Liver (tissue), 3 donors: ENCODE measurements at regions not wholly inside any gene's neighbourhood (a gene's known extent, or its start where the extent isn't known, plus 50 kb on each side); places are given as distances from the start of the nearest gene placed in this dataset.

Source experiments
- FOXA1 ChIP-seq: IDR thresholded peaks from 2 replicates; pipeline ENCODE4 v1.6.1; 2016; ENCODE audit warnings: antibody characterized with exemption
- JUND ChIP-seq, 2 donors: IDR thresholded peaks; 2 replicates each; pipeline ENCODE4 v1.6.1; 2016; ENCODE audit warnings: antibody characterized with exemption in 2 of 2
- RAD21 ChIP-seq, 2 donors: IDR thresholded peaks; 2 replicates each; pipeline ENCODE4 v1.6.1; 2016; ENCODE audit warnings: antibody characterized with exemption in 2 of 2, mild to moderate bottlenecking in 2 of 2
- RXRA ChIP-seq, 2 donors: IDR thresholded peaks; 2 replicates each; pipeline ENCODE4 v1.6.1; 2017 to 2018; ENCODE audit warnings: antibody characterized with exemption in 2 of 2, mild to moderate bottlenecking in 1 of 2
- SP1 ChIP-seq: IDR thresholded peaks from 2 replicates; pipeline ENCODE4 v1.6.1; 2018; ENCODE audit warnings: antibody characterized with exemption, mild to moderate bottlenecking
- TAF1 ChIP-seq: conservative IDR thresholded peaks from 2 replicates; pipeline ENCODE4 v1.6.1; 2016; ENCODE audit warnings: antibody characterized with exemption, mild to moderate bottlenecking
- YY1 ChIP-seq: IDR thresholded peaks from 2 replicates; pipeline ENCODE4 v1.6.1; 2016; ENCODE audit warnings: antibody characterized with exemption, mild to moderate bottlenecking
- TF ChIP-seq, protein P1 (sequence below): IDR thresholded peaks from 2 replicates; pipeline ENCODE4 v1.6.1; 2016; ENCODE audit warnings: antibody characterized with exemption
- TF ChIP-seq, protein P2 (sequence below): fragments of 150-350 bp; IDR thresholded peaks from 2 replicates; pipeline ENCODE4 v1.5.1; 2017; ENCODE audit warnings: improper control_type of control experiment, low read depth, low read length; ENCODE audit not compliant: missing input control
- TF ChIP-seq, protein P3 (sequence below): IDR thresholded peaks from 2 replicates; pipeline ENCODE4 v1.6.1; 2016; ENCODE audit warnings: antibody characterized with exemption
- TF ChIP-seq, protein P4 (sequence below): IDR thresholded peaks from 2 replicates; pipeline ENCODE4 v1.6.1; 2016; ENCODE audit warnings: antibody characterized with exemption, mild to moderate bottlenecking
- donor health status: healthy.
- donor health status: healthy.

DNA sequence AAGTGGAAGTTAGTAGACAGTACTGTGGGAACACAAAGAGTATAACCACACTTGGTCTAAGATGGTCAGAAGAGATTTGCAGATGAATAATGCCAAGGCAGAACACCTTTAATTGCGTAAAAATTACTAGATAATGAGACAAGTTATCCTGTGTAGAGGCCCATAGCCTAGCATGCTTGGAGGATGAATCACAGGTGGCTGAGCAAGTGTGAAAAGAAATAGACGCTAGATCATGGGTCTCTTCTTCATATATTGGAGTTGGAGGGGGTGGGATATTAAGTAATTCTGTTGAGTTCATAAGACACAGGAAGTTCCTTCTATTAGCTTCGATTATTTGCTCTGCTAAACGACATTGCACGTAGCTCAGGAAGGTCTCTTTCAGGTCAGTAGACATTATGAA lies 454.3 kb upstream of the LMO3 start:
- TF ChIP-seq, protein P1, sequence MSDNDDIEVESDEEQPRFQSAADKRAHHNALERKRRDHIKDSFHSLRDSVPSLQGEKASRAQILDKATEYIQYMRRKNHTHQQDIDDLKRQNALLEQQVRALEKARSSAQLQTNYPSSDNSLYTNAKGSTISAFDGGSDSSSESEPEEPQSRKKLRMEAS = no peak
- no peak for TF ChIP-seq YY1
- TF ChIP-seq SP1 = no peak
- no peak for TF ChIP-seq JUND (IDR thresholded peaks at IDR 0.05)
- TF ChIP-seq, protein P2, sequence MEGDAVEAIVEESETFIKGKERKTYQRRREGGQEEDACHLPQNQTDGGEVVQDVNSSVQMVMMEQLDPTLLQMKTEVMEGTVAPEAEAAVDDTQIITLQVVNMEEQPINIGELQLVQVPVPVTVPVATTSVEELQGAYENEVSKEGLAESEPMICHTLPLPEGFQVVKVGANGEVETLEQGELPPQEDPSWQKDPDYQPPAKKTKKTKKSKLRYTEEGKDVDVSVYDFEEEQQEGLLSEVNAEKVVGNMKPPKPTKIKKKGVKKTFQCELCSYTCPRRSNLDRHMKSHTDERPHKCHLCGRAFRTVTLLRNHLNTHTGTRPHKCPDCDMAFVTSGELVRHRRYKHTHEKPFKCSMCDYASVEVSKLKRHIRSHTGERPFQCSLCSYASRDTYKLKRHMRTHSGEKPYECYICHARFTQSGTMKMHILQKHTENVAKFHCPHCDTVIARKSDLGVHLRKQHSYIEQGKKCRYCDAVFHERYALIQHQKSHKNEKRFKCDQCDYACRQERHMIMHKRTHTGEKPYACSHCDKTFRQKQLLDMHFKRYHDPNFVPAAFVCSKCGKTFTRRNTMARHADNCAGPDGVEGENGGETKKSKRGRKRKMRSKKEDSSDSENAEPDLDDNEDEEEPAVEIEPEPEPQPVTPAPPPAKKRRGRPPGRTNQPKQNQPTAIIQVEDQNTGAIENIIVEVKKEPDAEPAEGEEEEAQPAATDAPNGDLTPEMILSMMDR = no peak
- TF ChIP-seq RXRA (IDR thresholded peaks at IDR 0.05) = no peak
- no peak for TF ChIP-seq TAF1
- no peak for TF ChIP-seq FOXA1
- TF ChIP-seq, protein P3, sequence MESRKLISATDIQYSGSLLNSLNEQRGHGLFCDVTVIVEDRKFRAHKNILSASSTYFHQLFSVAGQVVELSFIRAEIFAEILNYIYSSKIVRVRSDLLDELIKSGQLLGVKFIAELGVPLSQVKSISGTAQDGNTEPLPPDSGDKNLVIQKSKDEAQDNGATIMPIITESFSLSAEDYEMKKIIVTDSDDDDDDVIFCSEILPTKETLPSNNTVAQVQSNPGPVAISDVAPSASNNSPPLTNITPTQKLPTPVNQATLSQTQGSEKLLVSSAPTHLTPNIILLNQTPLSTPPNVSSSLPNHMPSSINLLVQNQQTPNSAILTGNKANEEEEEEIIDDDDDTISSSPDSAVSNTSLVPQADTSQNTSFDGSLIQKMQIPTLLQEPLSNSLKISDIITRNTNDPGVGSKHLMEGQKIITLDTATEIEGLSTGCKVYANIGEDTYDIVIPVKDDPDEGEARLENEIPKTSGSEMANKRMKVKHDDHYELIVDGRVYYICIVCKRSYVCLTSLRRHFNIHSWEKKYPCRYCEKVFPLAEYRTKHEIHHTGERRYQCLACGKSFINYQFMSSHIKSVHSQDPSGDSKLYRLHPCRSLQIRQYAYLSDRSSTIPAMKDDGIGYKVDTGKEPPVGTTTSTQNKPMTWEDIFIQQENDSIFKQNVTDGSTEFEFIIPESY = no peak
- TF ChIP-seq RAD21 (IDR thresholded peaks at IDR 0.05) = no peak
- TF ChIP-seq, protein P4, sequence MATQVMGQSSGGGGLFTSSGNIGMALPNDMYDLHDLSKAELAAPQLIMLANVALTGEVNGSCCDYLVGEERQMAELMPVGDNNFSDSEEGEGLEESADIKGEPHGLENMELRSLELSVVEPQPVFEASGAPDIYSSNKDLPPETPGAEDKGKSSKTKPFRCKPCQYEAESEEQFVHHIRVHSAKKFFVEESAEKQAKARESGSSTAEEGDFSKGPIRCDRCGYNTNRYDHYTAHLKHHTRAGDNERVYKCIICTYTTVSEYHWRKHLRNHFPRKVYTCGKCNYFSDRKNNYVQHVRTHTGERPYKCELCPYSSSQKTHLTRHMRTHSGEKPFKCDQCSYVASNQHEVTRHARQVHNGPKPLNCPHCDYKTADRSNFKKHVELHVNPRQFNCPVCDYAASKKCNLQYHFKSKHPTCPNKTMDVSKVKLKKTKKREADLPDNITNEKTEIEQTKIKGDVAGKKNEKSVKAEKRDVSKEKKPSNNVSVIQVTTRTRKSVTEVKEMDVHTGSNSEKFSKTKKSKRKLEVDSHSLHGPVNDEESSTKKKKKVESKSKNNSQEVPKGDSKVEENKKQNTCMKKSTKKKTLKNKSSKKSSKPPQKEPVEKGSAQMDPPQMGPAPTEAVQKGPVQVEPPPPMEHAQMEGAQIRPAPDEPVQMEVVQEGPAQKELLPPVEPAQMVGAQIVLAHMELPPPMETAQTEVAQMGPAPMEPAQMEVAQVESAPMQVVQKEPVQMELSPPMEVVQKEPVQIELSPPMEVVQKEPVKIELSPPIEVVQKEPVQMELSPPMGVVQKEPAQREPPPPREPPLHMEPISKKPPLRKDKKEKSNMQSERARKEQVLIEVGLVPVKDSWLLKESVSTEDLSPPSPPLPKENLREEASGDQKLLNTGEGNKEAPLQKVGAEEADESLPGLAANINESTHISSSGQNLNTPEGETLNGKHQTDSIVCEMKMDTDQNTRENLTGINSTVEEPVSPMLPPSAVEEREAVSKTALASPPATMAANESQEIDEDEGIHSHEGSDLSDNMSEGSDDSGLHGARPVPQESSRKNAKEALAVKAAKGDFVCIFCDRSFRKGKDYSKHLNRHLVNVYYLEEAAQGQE = no peak
